Lower leg skin (tissue), 3 donors: ENCODE measurements at regions not wholly inside any gene's neighbourhood (a gene's known extent, or its start where the extent isn't known, plus 50 kb on each side); places are given as distances from the start of the nearest gene placed in this dataset.

Experiments used
- CTCF ChIP-seq, 3 donors: fragments of 450-650 bp; IDR thresholded peaks; one replicate each; pipeline ENCODE4 v1.5.1; 2016; ENCODE audit warnings: antibody characterized with exemption in 3 of 3, mild to moderate bottlenecking in 3 of 3, moderate library complexity in 2 of 3
- POLR2A ChIP-seq, 2 donors: fragments of 450-650 bp; IDR thresholded peaks; one replicate each; pipeline ENCODE4 v1.6.1; 2016 to 2017; ENCODE audit warnings: antibody characterized with exemption in 2 of 2, mild to moderate bottlenecking in 1 of 2, moderate library complexity in 1 of 2

- TF ChIP-seq CTCF (IDR thresholded peaks at IDR 0.05) (no peak), POLR2A (IDR thresholded peaks at IDR 0.05) (no peak)
Measured at GRCh38 chr11:80855426-80855825, 1414.6 kb upstream of the TENM4 start.
